Loucy (cell line): ENCODE measurements at regions not wholly inside any gene's neighbourhood (a gene's known extent, or its start where the extent isn't known, plus 50 kb on each side); places are given as distances from the start of the nearest gene placed in this dataset.

Source experiments
- EZH2phosphoT487 ChIP-seq: fragments of 200-600 bp; IDR thresholded peaks from 2 replicates; pipeline ENCODE4 v1.6.1; 2018; ENCODE audit warnings: antibody characterized with exemption, mild to moderate bottlenecking, moderate library complexity, borderline replicate concordance
- TF ChIP-seq, protein P1 (sequence below): fragments of 200-600 bp; sonication (generic); conservative IDR thresholded peaks from 2 replicates; pipeline ENCODE4 v1.5.1; 2014; ENCODE audit warnings: mild to moderate bottlenecking, antibody characterized with exemption, low read length

GRCh38 chr1:79614106-79614505 lies 607.6 kb upstream of the ADGRL4 start:
- TF ChIP-seq, protein P1, sequence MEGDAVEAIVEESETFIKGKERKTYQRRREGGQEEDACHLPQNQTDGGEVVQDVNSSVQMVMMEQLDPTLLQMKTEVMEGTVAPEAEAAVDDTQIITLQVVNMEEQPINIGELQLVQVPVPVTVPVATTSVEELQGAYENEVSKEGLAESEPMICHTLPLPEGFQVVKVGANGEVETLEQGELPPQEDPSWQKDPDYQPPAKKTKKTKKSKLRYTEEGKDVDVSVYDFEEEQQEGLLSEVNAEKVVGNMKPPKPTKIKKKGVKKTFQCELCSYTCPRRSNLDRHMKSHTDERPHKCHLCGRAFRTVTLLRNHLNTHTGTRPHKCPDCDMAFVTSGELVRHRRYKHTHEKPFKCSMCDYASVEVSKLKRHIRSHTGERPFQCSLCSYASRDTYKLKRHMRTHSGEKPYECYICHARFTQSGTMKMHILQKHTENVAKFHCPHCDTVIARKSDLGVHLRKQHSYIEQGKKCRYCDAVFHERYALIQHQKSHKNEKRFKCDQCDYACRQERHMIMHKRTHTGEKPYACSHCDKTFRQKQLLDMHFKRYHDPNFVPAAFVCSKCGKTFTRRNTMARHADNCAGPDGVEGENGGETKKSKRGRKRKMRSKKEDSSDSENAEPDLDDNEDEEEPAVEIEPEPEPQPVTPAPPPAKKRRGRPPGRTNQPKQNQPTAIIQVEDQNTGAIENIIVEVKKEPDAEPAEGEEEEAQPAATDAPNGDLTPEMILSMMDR: no peak
- no peak for TF ChIP-seq EZH2phosphoT487
